Activated CD8-positive, alpha-beta memory T cell treated with anti-CD3 and anti-CD28 coated beads, Interleukin-2, amount 10 ng/mL, durations not matched to agents 7 days and 5 days (primary cell): ENCODE measurements at regions not wholly inside any gene's neighbourhood (a gene's known extent, or its start where the extent isn't known, plus 50 kb on each side); places are given as distances from the start of the nearest gene placed in this dataset.
"Not testable (repeated sequence)": the region's sequence is repeated elsewhere in the genome, so short reads cannot be mapped to it uniquely, and the experiment has no call there.

Experiments used
- ATAC-seq: fragments of 150-1000 bp; cut with Tn5 transposase; one replicate; pipeline ENCODE4 v1.10.0; 2021; ENCODE audit warnings: moderate library complexity
- CTCF ChIA-PET: fragments of 350-600 bp; sonication (Branson Sonifier 250); formaldehyde crosslinking; loops from one replicate; lab custom pipeline; 2021; ENCODE audit warnings: antibody characterized with exemption; lab: Charles Lee
- DNase-seq: peaks from one replicate; pipeline ENCODE4 v3.0.0-alpha.2; 2020
- H3K27ac Mint-ChIP-seq: one replicate; pipeline ENCODE4 v1.8.0; 2021; ENCODE audit warnings: mild to moderate bottlenecking, mixed read lengths
- H3K27me3 Mint-ChIP-seq: one replicate; pipeline ENCODE4 v1.8.0; 2021; ENCODE audit warnings: mixed read lengths
- H3K36me3 Mint-ChIP-seq: one replicate; pipeline ENCODE4 v1.8.0; 2021; ENCODE audit warnings: mild to moderate bottlenecking, mixed read lengths
- H3K4me1 Mint-ChIP-seq: one replicate; pipeline ENCODE4 v1.8.0; 2021; ENCODE audit warnings: mixed read lengths
- H3K4me3 Mint-ChIP-seq: one replicate; pipeline ENCODE4 v1.8.0; 2021; ENCODE audit warnings: mild to moderate bottlenecking, moderate library complexity, mixed read lengths
- H3K9me3 Mint-ChIP-seq: one replicate; pipeline ENCODE4 v1.8.0; 2022; ENCODE audit warnings: low read depth, mixed read lengths

DNA sequence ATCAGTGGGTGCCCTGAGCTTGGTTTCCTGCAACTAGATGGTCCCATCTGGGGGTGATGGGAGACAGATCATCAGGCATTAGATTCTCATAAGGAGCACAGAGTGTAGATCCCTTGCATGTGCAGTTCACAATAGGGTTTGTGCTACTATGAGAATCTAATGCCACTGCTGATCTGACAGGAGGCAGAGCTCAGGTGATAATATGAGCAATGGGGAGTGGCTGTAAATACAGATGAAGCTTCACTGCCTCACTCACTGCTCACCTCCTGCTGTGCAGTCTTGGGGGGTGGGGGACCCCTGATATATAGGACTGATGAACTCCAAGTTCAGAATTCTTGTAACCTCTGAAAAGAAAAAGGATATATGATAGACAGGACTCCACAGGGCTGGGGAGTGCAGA, 108.0 kb downstream of the RIN2 start:
- DNase-seq (no peak), ATAC-seq (no peak)
- Mint-ChIP-seq H3K36me3 (no peaks in the 10 kb centered on the region), H3K4me3 (no peak overlapping the region), H3K27ac (no peak overlapping the region), H3K9me3 (peaks cover 2% of the 10 kb centered on the region), H3K27me3 (peaks cover 2% of the 10 kb centered on the region), H3K4me1 (peaks cover 5% of the 10 kb centered on the region)
- CTCF ChIA-PET = no interaction called here

DNA sequence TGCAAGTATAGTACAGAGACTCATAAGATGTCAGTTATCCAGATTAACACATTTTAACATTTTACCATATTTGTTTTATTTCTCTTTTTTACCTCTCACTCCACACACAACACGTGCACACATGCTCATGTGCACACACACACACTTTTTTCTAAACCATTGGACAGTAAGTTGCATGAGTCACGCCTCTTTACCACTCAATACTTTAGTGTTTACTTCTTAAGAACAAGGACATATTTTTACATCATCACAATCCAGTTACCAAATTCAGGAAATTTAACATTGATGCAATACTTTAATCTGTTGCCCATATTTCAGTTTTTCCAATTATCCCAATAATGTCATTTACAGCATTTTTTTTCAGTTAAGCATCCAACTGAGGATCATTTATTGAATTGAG, 109.0 kb downstream of the RIN2 start:
- DNase-seq (no peak), ATAC-seq (no peak)
- no peak overlapping the region for H3K4me3 Mint-ChIP-seq
- H3K27me3 Mint-ChIP-seq = peaks cover 2% of the 10 kb centered on the region
- CTCF ChIA-PET = no interaction called here
- H3K27ac Mint-ChIP-seq = no peak overlapping the region
- H3K4me1 Mint-ChIP-seq = no peaks in the 10 kb centered on the region
- H3K9me3 Mint-ChIP-seq = peaks cover 2% of the 10 kb centered on the region
- no peaks in the 10 kb centered on the region for H3K36me3 Mint-ChIP-seq

DNA sequence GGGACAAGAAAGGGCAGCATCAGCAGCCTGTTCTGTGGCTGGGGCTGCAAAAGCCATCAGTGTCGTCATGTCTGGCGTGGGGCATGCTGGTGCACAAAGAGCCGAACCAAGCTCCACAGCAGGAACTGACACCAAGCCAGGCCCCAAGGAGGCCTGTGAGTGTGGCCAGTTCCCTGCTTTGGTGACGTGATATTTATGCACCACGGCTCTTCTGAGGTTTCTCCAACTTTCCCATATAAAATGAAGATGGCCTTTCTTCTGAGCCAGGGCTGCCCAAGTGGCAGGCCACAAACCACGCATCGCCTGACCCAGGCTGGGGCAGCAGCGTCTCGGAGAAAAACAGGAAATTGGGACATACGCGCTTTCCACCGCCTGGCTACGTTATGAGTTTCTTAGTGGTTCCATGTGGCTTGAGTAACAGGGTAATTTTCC, 109.9 kb downstream of the RIN2 start:
- Mint-ChIP-seq H3K36me3 (no peaks in the 10 kb centered on the region), H3K4me3 (no peak overlapping the region), H3K27me3 (no peaks in the 10 kb centered on the region), H3K27ac (no peak overlapping the region), H3K9me3 (peaks cover 2% of the 10 kb centered on the region), H3K4me1 (no peaks in the 10 kb centered on the region)
- ATAC-seq = no peak
- DNase-seq = no peak
- CTCF ChIA-PET = no interaction called here

DNA sequence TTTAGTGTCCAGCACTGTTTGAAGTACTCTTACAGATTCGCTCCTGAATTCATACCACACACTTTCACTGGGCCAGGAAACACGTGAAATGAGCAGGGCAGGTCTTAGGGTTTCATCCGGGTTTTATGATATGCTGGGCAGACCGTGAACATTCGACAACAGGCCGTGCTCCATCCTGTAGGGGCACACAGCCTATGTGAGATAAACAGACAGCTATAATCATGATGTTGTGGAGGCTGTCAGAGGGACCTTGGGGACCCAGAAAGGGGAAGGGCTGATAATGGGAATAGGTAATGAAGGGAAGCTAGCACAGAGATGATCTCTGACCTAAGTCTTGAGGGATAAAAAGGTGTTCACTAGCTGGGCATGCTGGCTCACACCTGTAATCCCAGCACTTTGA, 110.4 kb downstream of the RIN2 start:
- DNase-seq (no peak), ATAC-seq (no peak)
- Mint-ChIP-seq H3K9me3 (peaks cover 2% of the 10 kb centered on the region), H3K27ac (no peak overlapping the region), H3K4me1 (no peaks in the 10 kb centered on the region), H3K36me3 (no peaks in the 10 kb centered on the region), H3K27me3 (no peaks in the 10 kb centered on the region), H3K4me3 (no peak overlapping the region)
- CTCF ChIA-PET = no interaction called here

DNA sequence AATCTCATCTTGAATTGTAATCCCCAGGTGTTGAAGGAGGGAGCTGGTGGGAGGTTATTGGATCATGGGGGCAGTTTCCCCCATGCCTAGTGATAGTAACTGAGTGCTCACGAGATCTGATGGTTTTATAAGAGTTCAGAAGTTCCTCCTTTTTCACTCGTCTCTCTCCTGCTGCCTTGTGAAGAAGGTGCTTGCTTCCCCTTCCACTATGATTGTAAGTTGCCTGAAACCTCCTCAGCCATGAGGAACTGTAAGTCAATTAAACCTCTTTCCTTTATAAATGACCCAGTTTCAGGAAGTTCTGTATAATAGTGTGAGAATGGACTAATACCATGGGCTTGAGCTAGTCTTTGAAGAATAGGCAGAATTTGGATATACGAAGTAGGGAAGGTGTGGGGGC, 113.9 kb downstream of the RIN2 start:
- CTCF ChIA-PET = no interaction called here
- no peak for ATAC-seq
- Mint-ChIP-seq H3K27ac (no peak overlapping the region), H3K4me1 (no peaks in the 10 kb centered on the region), H3K9me3 (peaks cover 2% of the 10 kb centered on the region), H3K4me3 (no peak overlapping the region), H3K27me3 (no peaks in the 10 kb centered on the region), H3K36me3 (no peaks in the 10 kb centered on the region)
- no peak for DNase-seq

DNA sequence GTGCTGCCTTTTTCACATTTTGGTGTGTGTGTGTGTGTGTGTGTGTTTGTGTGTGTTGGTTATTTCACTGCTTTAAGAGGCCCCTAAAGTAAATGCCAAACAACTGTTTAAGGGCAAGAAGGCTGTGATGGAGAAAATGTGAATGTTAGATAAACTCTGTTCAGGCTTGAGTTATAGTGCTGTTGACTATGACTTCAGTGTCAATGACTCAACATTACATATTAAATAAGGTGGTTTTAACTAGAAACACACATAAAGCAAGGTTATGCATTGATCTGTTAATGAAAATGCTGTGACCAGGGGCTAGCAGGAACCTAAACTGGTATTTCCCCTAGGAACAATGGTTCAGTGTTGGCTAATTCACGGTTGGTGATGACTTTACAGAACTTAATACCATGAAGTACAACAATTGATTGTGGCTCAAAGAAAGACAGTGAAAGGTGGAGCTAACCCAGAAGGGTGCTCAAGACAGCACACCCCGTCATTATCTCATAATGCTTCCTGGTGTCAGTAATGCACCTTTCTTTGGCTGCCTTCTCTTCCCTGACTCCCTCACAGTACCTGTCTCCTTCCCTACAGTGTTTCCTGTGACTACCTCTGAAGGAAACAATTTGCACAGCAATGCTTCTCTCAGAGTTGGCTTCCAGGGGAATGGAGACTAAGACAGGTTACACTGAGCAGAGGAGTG, 116.1 kb downstream of the RIN2 start:
- Mint-ChIP-seq H3K4me3 (no peak overlapping the region), H3K9me3 (peaks cover 2% of the 10 kb centered on the region), H3K4me1 (no peaks in the 10 kb centered on the region), H3K27ac (no peak overlapping the region), H3K27me3 (no peaks in the 10 kb centered on the region), H3K36me3 (no peaks in the 10 kb centered on the region)
- ATAC-seq (no peak), DNase-seq (no peak)
- CTCF ChIA-PET = no interaction called here

DNA sequence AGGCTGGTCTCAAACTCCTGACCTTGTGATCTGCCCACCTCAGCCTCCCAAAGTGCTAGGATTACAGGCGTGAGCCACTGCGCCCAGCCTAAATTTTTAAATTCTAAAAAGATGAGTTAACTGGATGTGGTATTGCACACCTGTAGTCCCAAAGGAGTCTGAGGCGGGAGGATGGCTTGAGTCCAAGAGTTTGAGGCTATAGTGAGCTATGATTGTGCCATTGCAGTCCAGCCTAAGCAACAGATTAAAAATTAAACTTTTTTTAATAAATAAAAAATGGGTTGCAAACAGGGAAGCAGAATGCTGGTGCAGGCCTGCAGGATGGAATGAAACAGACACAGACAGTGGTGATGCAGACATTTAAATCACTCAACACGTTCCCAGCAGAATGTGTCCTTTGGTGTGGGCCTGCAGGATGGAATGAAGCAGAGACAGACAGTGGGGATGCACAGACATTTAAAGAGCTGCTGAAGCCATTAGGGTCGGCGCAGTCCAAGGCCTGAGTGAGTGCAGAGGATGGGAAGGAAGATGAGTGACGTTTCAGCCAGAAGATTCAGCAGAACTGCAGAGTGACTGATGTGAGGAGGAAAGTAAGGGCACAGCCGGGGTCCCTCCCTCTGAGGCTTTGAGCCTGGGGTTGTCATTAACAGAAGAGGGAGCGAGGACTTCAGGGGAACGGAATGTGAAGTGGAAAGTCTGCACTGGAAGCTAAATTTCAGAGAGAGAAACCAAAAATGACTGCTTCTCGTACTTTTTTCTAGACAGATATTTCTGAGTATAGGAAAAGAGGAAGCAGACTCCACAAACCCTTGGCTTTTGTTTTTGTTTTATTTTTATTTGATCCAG, 117.5 kb downstream of the RIN2 start:
- no peak for ATAC-seq
- H3K27ac Mint-ChIP-seq = no peak overlapping the region
- H3K9me3 Mint-ChIP-seq = no peaks in the 10 kb centered on the region
- H3K36me3 Mint-ChIP-seq = no peaks in the 10 kb centered on the region
- DNase-seq = no peak
- no peak overlapping the region for H3K4me3 Mint-ChIP-seq
- no peaks in the 10 kb centered on the region for H3K27me3 Mint-ChIP-seq
- CTCF ChIA-PET = no interaction called here
- H3K4me1 Mint-ChIP-seq = no peaks in the 10 kb centered on the region

DNA sequence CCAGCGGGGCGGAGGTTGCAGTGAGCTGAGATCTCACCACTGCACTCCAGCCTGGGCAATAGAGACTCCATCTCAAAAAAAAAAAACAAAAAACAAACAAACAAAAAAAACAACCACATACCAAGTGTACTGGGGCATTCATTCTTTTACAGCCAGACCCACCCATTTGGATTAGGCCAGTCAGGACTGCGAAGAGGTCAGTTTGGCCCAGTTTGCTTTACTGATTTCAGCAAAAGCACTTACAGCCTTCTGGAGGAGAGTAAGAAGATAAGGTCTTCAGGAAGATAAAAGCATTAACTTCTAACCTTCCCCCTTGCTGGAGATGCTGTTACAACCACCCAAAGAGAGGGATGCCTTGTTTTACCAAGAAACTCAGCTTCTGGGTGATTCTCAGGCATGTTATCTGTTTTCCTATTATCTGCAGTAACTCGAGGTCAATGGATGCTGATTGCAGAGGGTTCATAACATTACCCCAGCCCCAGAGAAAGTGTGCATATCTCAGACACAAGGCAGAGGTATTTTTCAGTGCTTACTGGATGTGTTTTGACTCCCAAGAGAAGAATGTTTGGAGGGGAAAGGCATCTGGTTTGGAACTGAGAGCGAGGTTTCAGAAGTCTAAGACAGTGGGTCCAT, 118.9 kb downstream of the RIN2 start:
- CTCF ChIA-PET = no interaction called here
- no peaks in the 10 kb centered on the region for H3K36me3 Mint-ChIP-seq
- no peaks in the 10 kb centered on the region for H3K9me3 Mint-ChIP-seq
- H3K27ac Mint-ChIP-seq = no peak overlapping the region
- no peak for ATAC-seq
- peaks cover 2% of the 10 kb centered on the region for H3K27me3 Mint-ChIP-seq
- H3K4me3 Mint-ChIP-seq = no peak overlapping the region
- no peaks in the 10 kb centered on the region for H3K4me1 Mint-ChIP-seq
- no peak for DNase-seq

DNA sequence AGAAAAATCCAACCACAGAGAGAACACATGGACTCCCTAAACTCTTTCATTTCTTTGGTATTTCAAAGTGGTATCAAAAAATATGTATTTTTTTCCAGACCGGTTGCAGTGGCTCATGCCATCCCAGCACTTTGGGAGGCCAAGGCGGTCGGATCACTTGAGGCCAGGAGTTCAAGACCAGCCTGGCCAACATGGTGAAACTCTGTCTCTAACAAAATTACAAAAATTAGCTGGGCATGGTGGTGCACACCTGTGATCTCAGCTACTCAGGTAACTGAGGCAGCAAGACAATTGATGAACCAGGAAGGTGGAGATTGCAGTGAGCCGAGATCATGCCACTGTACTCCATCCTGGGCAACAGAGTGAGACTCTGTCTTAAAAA, 121.8 kb downstream of the RIN2 start:
- ATAC-seq, H3K4me1 Mint-ChIP-seq, DNase-seq, H3K4me3 Mint-ChIP-seq, H3K9me3 Mint-ChIP-seq, H3K27ac Mint-ChIP-seq, CTCF ChIA-PET, H3K36me3 Mint-ChIP-seq, H3K27me3 Mint-ChIP-seq: not testable (repeated sequence)

DNA sequence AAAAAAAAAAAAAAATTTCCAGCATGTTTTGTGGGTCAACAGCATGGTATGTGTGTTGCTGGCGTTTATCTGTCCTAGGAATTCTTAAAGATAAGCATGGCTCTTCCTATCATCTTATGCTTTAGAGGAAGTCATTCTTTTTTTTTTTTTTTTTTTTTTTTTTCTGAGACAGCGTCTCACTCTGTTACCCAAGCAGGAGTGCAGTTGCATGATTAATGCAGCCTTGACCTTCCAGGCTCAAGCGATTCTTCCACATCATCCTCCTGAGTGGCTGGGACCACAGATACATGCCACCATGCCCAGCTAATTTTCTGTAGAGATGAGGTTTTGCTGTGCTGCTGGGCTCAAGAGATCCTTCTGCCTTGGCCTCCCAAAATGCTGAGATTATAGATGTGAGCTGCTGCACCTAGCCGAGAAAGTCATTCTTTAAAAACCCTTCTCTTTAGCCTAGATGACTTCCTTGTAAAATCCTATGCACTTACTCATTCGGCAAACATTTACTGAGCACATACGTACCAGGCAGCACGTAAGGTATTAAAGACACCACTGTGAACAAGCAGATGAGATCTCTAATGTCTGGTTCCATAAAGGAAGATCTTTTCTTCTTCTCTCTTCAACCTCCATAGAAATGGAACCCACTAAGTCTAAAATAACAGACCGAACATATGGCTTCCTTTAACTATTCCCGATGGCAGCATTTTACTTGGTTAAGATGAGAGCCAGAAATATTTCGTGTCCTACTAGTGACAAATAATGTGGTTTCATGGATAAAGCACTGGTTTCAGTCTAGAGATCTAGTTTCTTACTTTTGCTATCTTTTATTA, 122.4 kb downstream of the RIN2 start:
- ATAC-seq = no peak
- H3K27ac Mint-ChIP-seq = no peak overlapping the region
- no peak for DNase-seq
- CTCF ChIA-PET = no interaction called here
- no peak overlapping the region for H3K4me3 Mint-ChIP-seq
- no peaks in the 10 kb centered on the region for H3K9me3 Mint-ChIP-seq
- H3K36me3 Mint-ChIP-seq = no peaks in the 10 kb centered on the region
- H3K4me1 Mint-ChIP-seq = no peaks in the 10 kb centered on the region
- H3K27me3 Mint-ChIP-seq = peaks cover 6% of the 10 kb centered on the region

DNA sequence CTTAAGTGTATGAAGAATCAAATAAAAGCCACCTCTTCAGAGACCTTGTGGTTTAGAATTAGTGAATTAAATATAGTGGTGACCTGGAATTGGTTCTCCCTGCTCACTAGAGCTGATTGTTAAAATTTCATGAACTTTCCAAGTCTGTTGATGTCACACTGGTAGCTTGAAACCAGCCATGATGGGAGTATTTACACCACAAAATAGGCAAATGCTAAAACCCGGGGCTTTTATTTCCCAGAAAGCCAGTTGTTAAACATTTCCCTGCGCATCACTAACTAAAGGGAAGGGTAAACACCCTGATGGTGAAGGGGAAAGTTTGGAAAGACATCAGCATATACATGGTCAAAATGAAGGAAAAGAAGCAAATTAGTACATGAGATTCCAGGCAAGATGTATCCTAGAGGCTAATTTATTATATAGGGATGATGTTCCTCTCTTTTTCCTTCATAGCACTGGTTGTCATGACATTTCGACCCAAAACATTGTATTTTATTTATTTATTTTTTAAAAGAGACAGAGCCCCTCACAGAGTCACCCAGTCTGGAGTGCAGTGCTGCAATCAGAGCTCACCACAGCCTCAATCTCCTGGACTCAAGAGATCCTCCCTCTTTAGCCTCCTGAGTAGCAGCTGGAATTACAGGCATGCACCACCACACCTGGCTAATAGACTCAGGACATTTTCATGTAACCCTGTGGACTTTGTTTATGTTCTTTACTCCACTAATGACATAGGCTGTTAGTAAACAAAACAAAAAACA, 123.2 kb downstream of the RIN2 start:
- CTCF ChIA-PET = no interaction called here
- Mint-ChIP-seq H3K27ac (no peak overlapping the region), H3K4me3 (no peak overlapping the region), H3K36me3 (no peaks in the 10 kb centered on the region), H3K9me3 (no peaks in the 10 kb centered on the region), H3K4me1 (no peaks in the 10 kb centered on the region), H3K27me3 (peaks cover 6% of the 10 kb centered on the region)
- ATAC-seq (no peak), DNase-seq (no peak)

DNA sequence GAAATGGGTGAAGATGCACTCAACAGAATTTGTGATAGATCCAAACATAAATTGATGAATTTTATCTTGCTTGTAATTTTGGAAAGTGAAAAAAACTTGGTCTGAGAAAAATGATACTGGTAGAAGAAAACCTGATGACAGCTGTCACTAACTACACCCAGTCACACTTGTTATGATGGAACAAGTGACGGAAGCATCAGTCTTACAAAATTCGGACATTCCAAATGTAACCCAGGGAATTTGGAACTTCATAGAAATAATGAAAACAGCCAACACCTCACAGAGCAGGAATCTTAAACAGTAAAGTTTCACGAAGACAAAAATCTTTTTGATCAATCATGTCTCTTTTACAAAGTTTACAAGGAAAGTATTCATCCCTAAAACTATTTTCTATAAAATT, 123.9 kb downstream of the RIN2 start:
- ATAC-seq (no peak), DNase-seq (no peak)
- Mint-ChIP-seq H3K4me3 (no peak overlapping the region), H3K4me1 (no peaks in the 10 kb centered on the region), H3K27ac (no peak overlapping the region), H3K27me3 (peaks cover 6% of the 10 kb centered on the region), H3K9me3 (no peaks in the 10 kb centered on the region), H3K36me3 (no peaks in the 10 kb centered on the region)
- CTCF ChIA-PET = no interaction called here

DNA sequence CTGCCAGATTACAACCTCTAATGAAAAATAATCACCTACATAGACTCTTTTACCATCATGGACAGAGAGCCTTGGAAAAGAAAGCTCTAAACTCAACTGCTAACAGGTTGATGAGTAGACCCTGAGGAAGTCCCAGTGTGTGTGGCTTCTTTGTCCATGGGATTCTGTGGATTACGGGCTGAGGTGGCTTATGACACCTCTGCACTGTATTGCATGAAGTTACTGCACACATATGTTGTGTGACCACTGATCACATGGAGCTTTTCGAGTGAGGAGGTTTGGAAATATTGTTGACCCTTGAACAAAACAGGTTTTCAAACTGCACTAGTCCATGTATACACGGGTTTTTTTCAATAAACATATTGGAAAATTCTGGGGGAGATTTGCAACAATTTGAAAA, 124.4 kb downstream of the RIN2 start:
- Mint-ChIP-seq H3K36me3 (no peaks in the 10 kb centered on the region), H3K4me1 (no peaks in the 10 kb centered on the region), H3K27me3 (peaks cover 6% of the 10 kb centered on the region), H3K4me3 (no peak overlapping the region), H3K9me3 (no peaks in the 10 kb centered on the region), H3K27ac (no peak overlapping the region)
- DNase-seq (no peak), ATAC-seq (no peak)
- CTCF ChIA-PET = no interaction called here
